22Rv1 (cell line): ENCODE measurements at regions not wholly inside any gene's neighbourhood (a gene's known extent, or its start where the extent isn't known, plus 50 kb on each side); places are given as distances from the start of the nearest gene placed in this dataset.

ENCODE experiments used
- H3K27ac ChIP-seq: fragments of 450-650 bp; 2 replicates; pipeline ENCODE4 v1.5.1; 2017
- ZFX ChIP-seq: fragments of 450-650 bp; IDR thresholded peaks from 2 replicates; pipeline ENCODE4 v1.6.1; 2017; ENCODE audit warnings: antibody characterized with exemption, borderline replicate concordance
- TF ChIP-seq, protein P1 (sequence below): fragments of 450-650 bp; IDR thresholded peaks from 2 replicates; pipeline ENCODE4 v1.5.1; 2017; ENCODE audit warnings: mild to moderate bottlenecking

- H3K27ac ChIP-seq, result no peak overlapping the region
- TF ChIP-seq ZFX, result no peak
- TF ChIP-seq, protein P1, sequence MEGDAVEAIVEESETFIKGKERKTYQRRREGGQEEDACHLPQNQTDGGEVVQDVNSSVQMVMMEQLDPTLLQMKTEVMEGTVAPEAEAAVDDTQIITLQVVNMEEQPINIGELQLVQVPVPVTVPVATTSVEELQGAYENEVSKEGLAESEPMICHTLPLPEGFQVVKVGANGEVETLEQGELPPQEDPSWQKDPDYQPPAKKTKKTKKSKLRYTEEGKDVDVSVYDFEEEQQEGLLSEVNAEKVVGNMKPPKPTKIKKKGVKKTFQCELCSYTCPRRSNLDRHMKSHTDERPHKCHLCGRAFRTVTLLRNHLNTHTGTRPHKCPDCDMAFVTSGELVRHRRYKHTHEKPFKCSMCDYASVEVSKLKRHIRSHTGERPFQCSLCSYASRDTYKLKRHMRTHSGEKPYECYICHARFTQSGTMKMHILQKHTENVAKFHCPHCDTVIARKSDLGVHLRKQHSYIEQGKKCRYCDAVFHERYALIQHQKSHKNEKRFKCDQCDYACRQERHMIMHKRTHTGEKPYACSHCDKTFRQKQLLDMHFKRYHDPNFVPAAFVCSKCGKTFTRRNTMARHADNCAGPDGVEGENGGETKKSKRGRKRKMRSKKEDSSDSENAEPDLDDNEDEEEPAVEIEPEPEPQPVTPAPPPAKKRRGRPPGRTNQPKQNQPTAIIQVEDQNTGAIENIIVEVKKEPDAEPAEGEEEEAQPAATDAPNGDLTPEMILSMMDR, result no peak
Measured at GRCh38 chr11:134890446-134890845, 478.4 kb upstream of the B3GAT1 start.

DNA sequence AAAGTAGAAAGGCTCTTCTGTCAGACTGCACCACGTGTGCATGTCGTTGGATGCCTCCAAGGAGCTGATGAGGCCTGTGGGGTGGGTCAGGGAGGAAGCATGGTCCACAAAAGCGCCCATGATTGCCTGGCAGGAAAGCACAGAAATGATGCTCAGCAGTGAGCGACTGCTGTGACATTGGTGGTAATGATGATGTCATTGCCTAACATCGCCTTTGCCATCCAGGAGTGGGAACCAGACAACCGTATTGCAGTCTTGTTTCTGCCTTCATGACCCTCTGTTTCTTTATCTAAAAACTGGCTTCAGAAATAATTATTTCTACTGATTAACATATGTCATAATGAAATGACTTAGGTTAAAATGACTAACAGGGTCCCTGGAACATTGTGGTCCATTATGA, 477.8 kb upstream of the B3GAT1 start:
- no peak overlapping the region for H3K27ac ChIP-seq
- TF ChIP-seq, protein P1, result no peak
- no peak for TF ChIP-seq ZFX

DNA sequence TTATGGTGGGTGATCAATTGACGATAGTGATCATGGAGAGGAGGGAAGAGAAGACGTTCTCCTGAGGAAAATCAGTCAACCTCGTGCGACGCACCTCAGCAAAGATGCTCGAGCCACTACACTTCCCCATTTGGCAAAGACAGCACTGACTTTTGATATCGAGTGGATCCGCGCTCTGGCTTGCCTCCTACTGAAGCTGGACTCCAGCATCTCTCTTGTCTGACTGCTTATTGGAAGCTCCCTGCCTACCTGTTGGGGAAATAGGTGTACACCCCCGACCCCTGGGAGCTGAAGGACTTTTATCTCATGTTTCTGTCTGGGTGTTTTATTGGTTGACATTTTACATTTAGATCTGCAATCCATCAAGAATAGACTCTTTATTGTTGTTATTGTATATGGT, 476.8 kb upstream of the B3GAT1 start:
- no peak overlapping the region for H3K27ac ChIP-seq
- TF ChIP-seq ZFX, result no peak
- TF ChIP-seq, protein P1, result no peak

DNA sequence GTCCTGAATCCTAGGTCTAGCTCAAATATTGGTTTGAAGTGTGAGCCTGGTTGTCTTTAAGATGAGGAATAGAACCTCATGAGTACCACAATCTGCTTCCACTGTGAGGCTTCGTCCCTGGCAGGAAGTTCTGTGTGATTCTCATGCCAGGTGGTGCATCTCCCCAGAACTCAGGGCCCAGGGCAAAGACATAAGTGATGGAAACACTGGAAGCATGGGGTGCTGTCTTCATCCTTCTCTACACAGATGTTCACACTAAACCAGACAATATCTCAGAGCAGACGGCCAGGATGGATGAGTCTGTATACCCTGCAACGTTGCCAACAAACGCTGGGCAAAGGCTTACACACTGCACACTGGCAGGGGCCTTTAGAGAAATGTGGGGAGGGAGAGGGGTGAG, 475.9 kb upstream of the B3GAT1 start:
- H3K27ac ChIP-seq, result no peak overlapping the region
- no peak for TF ChIP-seq ZFX
- TF ChIP-seq, protein P1, result no peak

DNA sequence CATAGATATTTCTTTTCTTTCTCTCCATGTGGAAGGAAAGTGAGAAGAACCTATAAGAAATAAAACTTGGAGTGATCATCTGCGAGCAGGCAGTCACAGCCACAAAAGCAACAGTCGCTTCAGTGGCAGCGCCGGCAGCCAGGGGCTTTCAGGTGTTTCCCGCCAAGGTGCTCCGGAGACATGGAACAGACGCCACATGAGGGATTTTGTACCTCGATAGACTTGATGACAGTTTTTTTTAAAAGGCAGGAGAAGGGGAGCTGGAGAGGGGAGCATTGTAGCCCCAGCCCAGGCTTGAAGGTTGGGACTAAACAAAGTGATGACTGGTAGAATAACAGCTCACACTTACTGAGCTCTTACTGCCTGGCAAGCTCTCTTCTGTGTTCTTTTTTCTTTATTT, 471.4 kb upstream of the B3GAT1 start:
- H3K27ac ChIP-seq, result no peak overlapping the region
- TF ChIP-seq ZFX, result no peak
- TF ChIP-seq, protein P1, result no peak

DNA sequence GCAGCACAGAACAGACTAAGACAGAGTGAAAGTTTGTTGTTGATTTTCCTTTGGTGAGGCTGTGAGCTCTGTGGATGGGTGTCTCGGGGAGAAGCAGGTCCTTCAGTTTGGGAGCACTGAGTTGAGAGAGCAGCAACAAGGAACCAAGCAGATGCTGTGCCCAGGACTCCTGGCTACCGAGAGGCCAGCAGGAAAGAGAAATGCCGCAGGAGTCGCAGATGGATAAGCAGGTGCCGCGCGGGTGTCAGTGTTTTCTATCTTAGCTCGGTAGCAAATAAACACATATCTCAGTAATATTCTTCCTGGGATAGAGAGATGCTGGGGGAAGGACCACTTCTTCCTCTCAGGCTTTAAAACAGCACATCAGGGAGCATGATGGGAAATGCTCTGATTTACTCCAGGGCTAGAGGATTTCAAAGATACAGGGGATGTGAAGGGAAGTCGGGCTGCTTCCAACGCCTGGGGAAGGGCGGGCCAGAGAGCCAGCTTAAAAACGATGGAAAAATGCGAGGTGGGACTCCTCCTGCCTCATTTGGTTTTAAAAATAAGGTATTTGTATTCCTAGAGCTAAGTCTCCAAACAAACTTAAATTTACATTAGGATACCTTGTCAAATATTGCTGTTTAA, 470.7 kb upstream of the B3GAT1 start:
- H3K27ac ChIP-seq, result no peak overlapping the region
- TF ChIP-seq, protein P1, result no peak
- TF ChIP-seq ZFX, result no peak

DNA sequence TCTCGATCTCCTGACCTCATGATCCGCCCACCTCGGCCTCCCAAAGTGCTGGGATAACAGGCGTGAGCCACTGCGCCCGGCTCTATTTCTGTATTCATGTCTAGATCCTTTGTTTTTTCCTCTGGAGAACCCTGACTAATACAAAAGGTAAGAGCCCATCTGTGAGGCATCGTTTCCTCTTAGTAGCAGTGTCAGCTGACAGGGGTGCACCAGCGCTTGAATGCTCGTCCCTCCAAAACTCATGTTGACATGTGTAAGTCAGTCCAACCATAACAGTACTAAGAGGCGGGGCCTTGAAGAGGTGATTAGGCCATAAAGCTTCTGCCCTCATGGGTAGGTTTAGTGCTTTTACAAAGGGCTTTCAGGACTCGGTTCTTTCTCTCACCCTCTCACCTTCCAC, 470.1 kb upstream of the B3GAT1 start:
- H3K27ac ChIP-seq, result no peak overlapping the region
- TF ChIP-seq, protein P1, result no peak
- TF ChIP-seq ZFX, result no peak
